Ishikawa (cell line): ENCODE measurements at regions not wholly inside any gene's neighbourhood (a gene's known extent, or its start where the extent isn't known, plus 50 kb on each side); places are given as distances from the start of the nearest gene placed in this dataset.

Source experiments
- CEBPB ChIP-seq: IDR thresholded peaks from 2 replicates; pipeline ENCODE4 v1.6.1; 2012
- CREB1 ChIP-seq: IDR thresholded peaks from 2 replicates; pipeline ENCODE4 v1.6.1; 2012; ENCODE audit warnings: low read depth
- EP300 ChIP-seq: IDR thresholded peaks from 2 replicates; pipeline ENCODE4 v1.6.1; 2012; ENCODE audit warnings: borderline replicate concordance
- NFIC ChIP-seq: IDR thresholded peaks from 2 replicates; pipeline ENCODE4 v1.6.1; 2012
- RAD21 ChIP-seq: IDR thresholded peaks from 2 replicates; pipeline ENCODE4 v1.6.1; 2012; ENCODE audit warnings: low read depth
- REST ChIP-seq: IDR thresholded peaks from 2 replicates; pipeline ENCODE4 v1.6.1; 2012; ENCODE audit warnings: low read depth, mild to moderate bottlenecking
- TAF1 ChIP-seq: IDR thresholded peaks from 2 replicates; pipeline ENCODE4 v1.6.1; 2012; ENCODE audit warnings: low read depth, mild to moderate bottlenecking
- TCF12 ChIP-seq: IDR thresholded peaks from 2 replicates; pipeline ENCODE4 v1.6.1; 2012; ENCODE audit warnings: low read depth
- TEAD4 ChIP-seq: IDR thresholded peaks from 2 replicates; pipeline ENCODE4 v1.6.1; 2012
- YY1 ChIP-seq: IDR thresholded peaks from 2 replicates; pipeline ENCODE4 v1.6.1; 2012; ENCODE audit warnings: low read depth
- TF ChIP-seq, protein P1 (sequence below): IDR thresholded peaks from 2 replicates; pipeline ENCODE4 v1.6.1; 2012
- TF ChIP-seq, protein P2 (sequence below): IDR thresholded peaks from 2 replicates; pipeline ENCODE4 v1.6.1; 2012

- no peak for TF ChIP-seq CREB1
- no peak for TF ChIP-seq TAF1
- no peak for TF ChIP-seq CEBPB
- TF ChIP-seq RAD21, result no peak
- TF ChIP-seq, protein P1, sequence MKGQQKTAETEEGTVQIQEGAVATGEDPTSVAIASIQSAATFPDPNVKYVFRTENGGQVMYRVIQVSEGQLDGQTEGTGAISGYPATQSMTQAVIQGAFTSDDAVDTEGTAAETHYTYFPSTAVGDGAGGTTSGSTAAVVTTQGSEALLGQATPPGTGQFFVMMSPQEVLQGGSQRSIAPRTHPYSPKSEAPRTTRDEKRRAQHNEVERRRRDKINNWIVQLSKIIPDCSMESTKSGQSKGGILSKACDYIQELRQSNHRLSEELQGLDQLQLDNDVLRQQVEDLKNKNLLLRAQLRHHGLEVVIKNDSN, result no peak
- no peak for TF ChIP-seq TEAD4
- no peak for TF ChIP-seq EP300
- TF ChIP-seq, protein P2, sequence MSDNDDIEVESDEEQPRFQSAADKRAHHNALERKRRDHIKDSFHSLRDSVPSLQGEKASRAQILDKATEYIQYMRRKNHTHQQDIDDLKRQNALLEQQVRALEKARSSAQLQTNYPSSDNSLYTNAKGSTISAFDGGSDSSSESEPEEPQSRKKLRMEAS, result no peak
- no peak for TF ChIP-seq REST
- no peak for TF ChIP-seq YY1
- TF ChIP-seq TCF12, result no peak
- TF ChIP-seq NFIC, result no peak
Observed at GRCh38 chr1:96962216-96962615, 240.6 kb downstream of the PTBP2 start.
